ENCODE measurements at regions not wholly inside any gene's neighbourhood (a gene's known extent, or its start where the extent isn't known, plus 50 kb on each side); places are given as distances from the start of the nearest gene placed in this dataset.

GRCh38 chr10:118873738-118874105, 119.0 kb upstream of the CACUL1 start (continued):
- TF ChIP-seq CHD7 (IDR thresholded peaks at IDR 0.05; ENCODE audit: insufficient replicate concordance, low read length) (no peak), SIN3A (conservative IDR thresholded peaks at IDR 0.05 in 1 of 2, IDR thresholded peaks at IDR 0.05 in 1 of 2; ENCODE audit: low read depth in 1 of 2, low read length in 2 of 2) (no peak), CREB1 (IDR thresholded peaks at IDR 0.05) (no peak), SAP30 (IDR thresholded peaks at IDR 0.05; ENCODE audit: insufficient read depth, insufficient replicate concordance, low read length) (no peak)

Data from H1 (cell line).